ENCODE measurements at regions not wholly inside any gene's neighbourhood (a gene's known extent, or its start where the extent isn't known, plus 50 kb on each side); places are given as distances from the start of the nearest gene placed in this dataset.

DNA sequence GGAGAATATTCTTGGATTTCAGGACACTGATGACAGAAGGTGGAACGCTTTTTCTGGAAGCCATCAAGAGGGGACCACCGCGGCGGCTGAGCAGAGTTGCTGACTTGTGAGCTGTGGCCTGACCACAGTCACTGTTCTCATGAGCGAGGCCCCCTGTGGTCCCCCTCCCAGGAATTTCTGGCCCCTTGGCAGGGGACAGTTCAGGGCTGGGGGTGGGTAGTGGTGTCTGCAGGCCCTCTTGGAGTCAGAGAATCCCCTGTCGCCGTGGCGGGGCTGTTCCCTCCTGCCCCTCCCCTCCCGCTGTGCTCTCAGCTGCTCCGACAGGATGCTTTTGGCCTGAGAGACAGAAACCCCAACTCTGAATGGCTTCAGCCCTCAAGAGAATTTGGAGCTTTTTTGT lies 292.0 kb downstream of the SEC14L1 start:
- in situ Hi-C loops (cut with MboI; ENCODE audit: low pct_unique_long_range_greater_than_20kb, low sequenced_read_pairs) = no loop called here
- DNase-seq = no peak

DNA sequence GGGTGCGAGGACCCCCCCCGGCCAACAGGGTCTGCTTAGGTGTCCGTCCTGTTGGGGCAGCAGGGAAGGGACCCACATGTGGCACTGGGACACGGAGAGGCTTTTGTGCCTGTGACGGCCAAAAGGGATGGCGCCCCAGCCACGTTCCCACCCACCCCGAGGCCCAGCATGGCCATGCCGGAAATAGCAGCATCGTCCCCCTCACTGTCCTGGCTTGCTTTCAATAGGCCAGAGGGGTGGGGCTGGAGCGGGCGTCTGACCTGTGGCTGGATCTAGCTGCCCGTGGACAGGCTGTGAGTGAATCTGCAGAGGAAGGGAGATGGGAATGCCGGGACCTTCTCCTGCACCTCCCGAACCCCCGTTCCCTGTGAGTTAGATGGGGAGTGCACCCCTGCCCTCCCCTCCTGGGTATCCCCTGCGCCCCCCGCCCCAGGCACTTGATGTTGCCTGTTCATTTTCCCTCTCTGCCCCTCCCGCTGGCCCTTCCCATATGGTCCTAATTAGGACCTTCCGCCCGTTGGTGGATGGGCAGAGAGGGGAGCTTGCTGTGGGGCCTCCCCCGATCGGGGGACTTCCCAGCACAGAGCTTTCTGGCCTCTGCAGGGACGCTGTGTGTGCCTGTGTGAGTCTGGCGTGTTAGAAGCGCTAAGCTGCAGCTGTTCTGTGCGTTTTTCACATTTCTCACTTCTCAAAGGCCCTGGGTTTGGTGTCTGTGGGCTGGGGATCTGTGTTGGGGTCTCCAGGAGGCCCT lies 292.8 kb downstream of the SEC14L1 start:
- in situ Hi-C loops (cut with MboI; ENCODE audit: low pct_unique_long_range_greater_than_20kb, low sequenced_read_pairs) = no loop called here
- no peak for DNase-seq

DNA sequence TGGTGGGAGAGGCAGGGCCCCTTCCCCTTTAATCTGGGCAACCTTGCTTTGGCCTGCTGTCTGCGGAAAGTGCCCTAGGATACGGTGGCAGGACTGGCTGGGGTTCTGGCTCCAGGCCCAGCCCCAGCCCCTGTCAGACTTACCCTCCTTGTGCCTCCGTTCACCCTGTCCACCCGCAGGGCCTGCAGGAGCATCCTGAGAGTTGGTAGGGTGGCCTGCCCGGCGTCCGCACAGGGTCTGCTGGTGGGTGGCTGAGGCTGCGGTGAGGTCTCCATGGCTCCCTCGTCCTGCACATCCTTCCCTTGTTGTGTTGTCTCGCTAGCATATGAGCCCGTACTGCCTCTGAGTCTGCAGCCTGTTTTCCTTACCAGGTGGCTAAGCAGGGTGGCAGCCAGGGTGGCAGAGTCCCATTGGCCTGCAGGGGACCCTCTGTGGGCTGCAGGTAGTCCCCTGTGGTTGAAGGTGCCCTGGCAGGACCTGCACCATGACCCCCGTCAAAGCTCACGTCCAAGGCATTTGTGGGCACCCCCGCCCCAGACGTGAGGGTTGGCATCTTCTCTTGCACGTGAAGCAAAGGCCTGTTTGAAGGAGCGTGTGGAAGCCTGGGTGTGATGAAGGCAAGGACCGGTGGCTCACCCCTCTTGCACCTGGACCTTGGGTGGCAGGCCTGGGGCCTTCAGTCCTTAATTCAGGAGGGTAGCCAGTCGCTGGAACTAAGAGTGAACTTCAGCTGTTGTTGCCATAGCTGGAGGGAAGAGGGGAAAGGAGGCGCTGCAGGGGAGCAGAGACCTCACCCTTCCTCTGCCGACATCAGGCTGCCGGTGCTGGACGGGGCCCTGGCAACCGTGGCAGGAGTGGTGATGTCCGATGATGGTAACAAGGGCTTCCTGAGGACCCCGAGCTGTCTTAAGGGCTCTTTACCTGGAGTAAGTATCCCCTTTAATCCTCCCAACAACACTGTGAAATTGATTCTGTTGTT lies 293.7 kb downstream of the SEC14L1 start:
- no peak for DNase-seq
- in situ Hi-C loops (cut with MboI; ENCODE audit: low pct_unique_long_range_greater_than_20kb, low sequenced_read_pairs) = no loop called here

DNA sequence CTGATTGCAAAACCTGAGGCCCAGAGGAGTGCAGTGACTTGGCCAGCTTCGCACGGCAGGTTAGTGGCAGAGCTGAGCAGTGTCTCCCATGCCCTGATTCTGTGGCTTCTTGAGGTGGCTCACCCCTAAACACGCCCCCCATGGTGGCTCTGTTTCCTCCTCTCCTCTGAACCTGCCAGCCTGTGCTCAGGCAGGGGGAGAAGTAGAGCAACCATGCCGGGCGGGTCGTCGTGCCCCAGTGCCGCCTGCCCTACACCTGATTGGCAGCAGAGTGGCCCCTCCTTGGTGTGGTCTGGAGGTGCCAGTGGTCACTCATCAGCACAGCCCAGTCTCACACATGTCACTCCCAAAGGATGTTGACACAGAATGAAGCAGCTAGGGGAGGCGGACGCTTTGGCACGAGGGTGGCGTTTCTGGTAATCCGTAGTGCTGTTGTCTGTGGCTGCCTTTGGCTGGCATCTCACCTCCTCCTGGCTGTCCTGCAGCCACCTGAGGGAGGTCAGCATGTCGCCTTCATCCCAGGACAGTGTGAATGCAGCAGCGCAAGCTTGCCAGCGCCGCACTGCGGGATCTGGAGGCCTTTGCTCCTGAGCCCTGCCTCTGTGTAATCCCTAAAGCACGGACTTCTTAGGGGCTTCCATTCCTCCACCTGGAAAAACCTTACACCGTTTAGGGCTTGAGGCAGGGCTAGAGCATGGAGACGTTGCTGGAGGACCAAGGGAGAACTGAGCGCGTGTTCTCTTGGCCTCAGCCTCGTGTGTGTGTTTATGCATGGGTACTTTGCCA lies 294.7 kb downstream of the SEC14L1 start:
- DNase-seq = no peak
- in situ Hi-C loops (cut with MboI; ENCODE audit: low pct_unique_long_range_greater_than_20kb, low sequenced_read_pairs) = no loop called here

DNA sequence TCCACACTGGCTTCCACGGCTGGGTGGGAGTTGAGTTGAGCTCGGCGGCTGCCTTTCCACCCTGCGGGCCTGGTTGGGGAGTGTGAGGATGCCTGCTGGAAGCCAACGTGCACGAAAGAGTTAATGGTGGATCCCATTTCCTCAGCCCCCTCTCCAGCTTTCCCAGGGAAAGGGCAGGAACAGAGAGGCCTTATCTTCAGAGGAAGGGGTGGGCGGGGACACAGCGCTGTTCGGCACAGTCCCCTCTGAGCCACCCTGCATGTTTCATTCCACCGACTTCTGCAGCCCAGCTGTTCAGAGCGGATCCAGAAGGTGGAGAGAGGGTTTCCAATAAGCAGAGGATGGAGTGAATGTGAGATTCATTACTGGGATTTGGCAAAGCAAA lies 295.3 kb downstream of the SEC14L1 start:
- DNase-seq = no peak
- in situ Hi-C loops (cut with MboI; ENCODE audit: low pct_unique_long_range_greater_than_20kb, low sequenced_read_pairs) = no loop called here

DNA sequence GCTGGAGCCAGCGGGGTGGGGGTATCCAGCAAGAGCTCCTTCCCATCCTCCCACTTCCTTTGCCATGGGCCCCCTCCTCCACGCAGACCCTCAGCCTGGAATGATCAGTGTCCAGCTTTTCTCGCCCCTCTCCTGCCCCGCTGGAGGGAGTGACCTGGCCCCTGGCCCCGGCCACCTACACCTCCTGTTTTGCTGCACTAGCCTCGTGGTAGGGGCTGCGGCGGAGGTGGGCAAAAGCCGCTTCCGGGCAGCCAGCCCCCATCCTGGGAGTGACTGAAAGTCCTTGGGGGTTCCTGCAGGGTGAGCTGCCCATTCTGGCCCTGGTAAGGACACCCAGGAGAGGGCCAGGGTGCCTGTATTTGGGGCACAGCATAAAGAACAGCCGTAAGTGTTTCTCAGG lies 295.7 kb downstream of the SEC14L1 start:
- in situ Hi-C loops (cut with MboI; ENCODE audit: low pct_unique_long_range_greater_than_20kb, low sequenced_read_pairs) = no loop called here

DNA sequence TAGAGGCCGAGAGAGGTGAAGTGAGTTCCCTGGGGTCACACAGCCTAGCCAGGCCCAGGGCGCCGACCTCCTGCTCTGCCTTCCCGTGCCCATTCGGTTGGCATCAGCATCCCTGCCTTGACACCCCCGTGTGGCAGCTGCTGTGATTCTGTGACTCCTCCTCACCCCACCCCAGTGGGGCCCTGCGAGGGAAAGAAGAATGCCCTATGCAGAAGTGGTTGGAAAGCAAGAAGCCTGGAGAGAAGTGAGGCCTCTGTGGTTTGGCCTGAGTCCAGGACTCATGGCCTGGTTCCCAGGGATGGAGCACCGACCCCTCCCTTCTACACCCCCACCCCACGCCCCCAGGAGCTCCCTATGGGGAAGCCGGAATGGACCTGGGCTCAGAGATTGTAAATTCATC lies 296.2 kb downstream of the SEC14L1 start:
- in situ Hi-C loops (cut with MboI; ENCODE audit: low pct_unique_long_range_greater_than_20kb, low sequenced_read_pairs) = no loop called here
- peak; percentile 73 for DNase-seq

More for the DNA sequence above, 295.7 kb downstream of the SEC14L1 start:
- no peak for DNase-seq

DNA sequence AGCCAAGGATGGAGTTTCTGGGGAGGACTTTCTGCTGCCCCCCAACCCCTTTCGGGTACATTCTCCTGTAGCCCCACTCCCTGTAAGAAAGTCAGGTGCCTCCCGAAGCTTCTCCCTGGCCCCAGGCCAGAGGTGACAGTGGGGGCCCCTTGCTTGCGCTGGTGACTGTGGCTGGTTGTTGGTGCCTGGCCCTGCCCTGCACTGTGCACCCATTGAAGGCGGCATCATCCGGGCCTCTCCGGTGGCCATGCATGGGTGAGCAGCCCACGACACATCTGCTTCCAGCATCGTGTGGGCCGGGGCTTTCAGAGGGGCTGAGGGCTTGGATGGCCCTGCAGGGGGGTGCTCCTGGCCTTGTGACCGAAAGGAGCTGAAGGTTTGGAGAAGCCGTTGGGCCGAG lies 297.0 kb downstream of the SEC14L1 start:
- DNase-seq = no peak
- in situ Hi-C loops (cut with MboI; ENCODE audit: low pct_unique_long_range_greater_than_20kb, low sequenced_read_pairs) = no loop called here

DNA sequence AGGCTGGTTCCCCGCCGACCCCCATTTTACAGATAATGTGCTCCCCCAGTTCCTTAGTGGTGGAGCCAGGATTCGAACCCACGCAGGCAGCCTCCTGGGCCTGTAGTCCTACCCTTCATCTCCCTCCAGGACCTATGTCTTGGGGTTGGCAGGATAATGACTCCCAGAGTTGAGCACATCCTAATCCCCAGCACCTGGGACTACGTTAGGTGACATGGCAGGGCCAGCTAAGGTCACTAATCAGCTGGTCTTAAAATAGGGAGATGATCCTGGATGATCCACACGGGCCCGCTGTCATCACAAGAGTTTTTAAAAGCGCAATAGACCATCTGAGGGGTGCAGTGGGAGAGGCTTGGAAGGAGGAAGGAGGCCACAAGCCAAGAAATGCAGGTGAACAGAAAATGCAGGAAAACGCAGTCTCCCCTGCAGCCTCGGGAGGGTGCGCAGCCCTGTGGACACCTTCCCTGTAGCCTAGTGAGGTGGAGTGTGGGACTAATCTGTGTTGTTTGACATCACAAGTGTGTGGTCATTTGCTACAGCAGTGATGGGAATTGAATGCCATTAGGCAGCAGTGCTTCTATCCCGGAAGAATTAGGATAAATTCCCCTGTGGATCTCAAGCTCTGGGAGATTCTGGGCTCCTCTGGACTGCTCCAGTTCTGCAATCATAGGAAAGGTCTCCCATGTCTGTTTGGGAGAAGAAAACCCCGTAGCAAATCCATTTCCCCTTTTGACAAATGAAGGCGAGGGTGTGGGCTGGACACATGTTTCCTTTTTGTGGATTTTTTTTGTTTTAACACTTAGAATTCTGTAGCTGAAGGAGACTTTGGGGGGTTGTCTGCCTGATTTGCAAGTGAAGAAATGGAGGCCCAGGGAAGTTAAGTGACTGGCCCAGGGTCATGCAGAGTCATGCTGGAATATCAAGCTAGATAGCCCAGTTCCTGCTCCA lies 297.7 kb downstream of the SEC14L1 start:
- in situ Hi-C loops (cut with MboI; ENCODE audit: low pct_unique_long_range_greater_than_20kb, low sequenced_read_pairs) = no loop called here
- peak; percentile 67 for DNase-seq

DNA sequence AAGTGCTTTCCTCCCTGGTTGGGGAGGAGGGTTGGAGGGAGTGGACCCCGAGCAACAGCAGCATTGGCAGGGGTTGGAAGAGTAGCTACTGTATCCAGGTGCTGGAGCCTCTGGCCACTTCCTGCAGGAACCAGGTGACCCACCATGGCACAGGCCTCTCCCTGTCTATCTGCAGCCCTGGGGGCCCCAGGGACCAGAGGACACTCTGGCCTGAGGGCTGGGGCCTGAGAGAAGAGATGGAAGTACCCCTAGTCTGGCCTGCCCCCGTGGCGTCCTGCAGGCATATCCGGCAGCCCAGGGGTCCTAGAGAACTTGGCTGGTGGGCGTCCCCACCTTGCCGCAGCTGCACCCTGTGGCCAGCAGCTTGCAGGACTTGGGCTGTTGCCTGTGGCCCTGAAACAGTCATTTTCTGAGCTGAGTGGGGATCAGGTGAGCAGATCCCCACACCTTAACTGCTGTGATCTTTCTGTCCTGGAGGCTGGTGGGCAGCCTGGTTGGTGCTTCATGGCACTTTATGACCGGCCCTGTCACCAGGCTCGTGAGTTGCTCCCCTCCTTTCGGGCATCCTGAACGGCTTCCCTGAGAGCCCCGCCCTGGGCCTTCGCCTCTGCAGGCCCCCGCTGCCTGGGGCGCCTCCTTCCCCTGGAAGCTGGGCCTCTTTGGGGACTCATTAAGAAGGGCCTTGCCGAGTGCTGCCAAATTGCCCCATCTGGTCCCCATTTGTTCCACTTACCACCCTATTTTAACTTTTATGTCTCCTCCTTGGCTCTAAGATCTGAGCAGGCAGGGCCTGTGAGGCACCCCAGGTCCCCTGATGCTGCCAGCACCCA lies 298.6 kb downstream of the SEC14L1 start:
- DNase-seq = no peak
- in situ Hi-C loops (cut with MboI; ENCODE audit: low pct_unique_long_range_greater_than_20kb, low sequenced_read_pairs) = no loop called here

DNA sequence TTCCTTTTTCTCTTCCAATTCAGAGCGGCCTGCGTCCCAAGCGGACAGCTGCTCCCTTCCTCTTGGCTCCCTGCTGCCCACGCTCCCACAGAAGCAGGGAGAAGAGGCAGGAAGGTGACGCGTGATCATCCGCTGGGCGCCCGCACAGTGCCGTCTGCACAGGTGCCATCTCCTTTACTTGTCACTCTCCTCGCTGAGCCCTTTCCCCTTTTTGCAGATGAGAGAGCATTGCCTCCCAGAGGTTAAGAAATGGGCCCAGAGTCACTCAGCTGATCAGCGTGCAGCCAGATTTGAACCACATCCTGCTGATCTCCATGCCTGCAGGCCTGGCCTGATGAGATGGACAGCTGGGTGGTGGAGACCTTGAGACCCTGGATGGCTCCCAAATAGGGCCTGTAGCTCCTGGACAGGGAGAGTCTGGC lies 299.8 kb downstream of the SEC14L1 start:
- DNase-seq = peak; percentile 30
- in situ Hi-C loops (cut with MboI; ENCODE audit: low pct_unique_long_range_greater_than_20kb, low sequenced_read_pairs) = no loop called here

DNA sequence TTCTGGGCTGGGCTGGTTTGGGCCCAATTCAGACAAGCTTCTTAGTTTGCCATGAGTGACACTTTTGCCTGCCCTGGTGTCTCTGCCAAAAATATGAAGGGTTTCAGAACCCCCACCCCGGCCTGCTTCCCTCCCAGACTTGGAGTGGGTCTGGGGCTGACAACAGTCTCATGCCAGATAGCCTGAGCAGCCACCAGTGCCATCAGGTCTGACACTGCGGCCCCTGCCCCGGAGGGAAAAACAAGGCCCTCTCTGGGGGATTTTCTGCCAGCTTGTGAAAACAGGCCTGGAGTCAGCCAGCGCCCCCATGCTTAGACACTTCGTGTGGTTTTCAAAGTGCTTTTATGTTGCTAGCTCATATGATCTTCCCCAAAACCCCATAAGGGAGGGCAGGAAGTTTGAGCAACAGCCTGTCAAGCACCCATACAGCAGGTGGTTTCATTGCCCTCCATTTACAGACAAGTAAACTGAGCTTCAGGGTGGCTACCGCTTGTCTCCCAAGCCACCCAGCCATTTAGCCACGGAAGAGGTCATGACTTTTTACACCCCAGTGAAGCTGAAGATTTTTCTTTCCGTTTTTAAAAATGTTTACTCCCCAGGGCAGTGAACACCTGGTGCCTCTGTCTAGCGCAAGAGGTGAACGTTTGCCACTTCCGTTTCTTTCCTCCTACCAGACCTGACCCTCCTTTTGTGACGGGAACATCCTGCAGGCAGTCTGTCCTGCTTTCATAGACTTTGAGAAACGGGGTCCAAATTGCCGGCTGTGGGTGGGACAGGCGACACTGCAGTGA lies 300.6 kb downstream of the SEC14L1 start:
- DNase-seq = peak; percentile 83
- in situ Hi-C loops (cut with MboI; ENCODE audit: low pct_unique_long_range_greater_than_20kb, low sequenced_read_pairs) = no loop called here

DNA sequence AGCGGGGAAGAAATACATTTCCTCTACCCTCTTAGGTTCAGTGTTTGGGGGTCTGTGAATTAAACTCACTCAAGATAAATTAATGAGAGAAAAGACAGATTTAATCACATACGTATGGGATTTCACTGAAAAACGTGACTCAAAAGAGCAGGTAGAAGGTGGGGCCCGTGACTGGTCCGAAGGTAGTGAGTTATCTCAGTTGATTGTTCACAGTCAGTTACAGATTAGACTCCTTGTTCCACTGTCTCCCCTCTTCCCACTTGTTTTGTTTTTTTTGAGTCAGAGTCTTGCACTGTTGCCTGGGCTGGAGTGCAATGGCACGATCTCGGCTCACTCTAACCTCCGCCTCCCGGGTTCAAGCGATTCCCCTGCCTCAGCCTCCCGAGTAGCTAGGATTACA lies 301.2 kb downstream of the SEC14L1 start:
- DNase-seq = no peak
- in situ Hi-C loops (cut with MboI; ENCODE audit: low pct_unique_long_range_greater_than_20kb, low sequenced_read_pairs) = no loop called here

DNA sequence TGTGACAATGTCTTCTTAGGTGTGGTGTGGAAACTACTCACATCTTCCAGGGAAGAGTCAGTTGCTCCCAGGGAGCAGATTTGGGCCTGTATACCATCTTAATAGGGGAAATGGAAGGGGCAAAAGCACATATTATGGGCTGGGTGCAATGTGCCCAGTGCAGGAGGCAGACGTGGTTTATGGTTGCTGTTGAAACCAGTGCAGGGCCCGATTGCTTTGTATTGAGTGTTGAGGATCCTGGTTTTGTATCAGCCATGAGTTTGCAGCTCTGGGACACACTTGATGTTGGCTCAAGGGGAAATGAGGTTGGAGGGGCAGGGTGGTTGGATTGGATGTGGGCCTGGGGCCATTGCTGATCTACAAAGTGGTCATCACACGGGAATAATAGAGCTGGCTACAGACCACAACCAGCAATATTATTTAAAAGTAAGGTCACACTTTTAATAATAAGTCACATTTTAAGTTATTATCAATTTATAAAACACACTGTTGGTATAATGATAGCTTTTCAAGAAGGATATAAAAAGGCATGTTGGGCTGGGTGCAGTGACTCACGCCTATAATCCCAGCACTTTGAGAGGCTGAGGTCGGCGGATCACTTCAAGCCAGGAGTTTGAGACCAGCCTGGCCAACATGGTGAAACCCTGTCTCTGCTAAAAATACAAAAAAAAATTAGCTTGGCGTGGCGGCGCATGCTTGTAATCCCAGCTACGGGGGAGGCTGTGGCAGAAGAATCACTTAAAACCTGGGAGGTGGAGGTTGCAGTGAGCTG lies 302.4 kb downstream of the SEC14L1 start:
- in situ Hi-C loops (cut with MboI; ENCODE audit: low pct_unique_long_range_greater_than_20kb, low sequenced_read_pairs) = no loop called here
- no peak for DNase-seq

DNA sequence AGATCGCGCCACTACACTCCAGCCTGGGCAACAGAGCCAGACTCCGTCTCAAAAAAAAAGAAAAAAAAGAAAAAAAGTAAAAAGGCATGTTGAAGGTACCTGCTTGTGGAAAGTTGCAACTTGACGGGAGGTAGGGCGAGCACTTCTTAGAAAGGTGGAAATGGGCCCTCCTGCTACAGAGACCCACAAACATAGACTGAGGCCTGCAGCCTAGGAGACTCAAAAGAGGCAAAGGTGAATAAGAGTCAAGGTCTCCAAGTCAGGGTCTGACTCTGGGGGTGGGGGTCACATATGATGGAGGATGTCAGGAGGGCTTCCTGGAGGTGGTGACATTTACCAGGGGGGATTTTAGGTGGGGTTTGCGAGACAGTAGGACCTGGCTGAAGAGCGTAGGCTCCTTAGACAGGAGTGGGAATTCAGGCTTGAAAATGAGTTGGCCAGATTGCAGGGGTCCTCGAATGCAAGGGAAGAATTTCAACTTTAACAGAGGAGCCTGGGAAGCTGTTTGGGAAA lies 303.0 kb downstream of the SEC14L1 start:
- DNase-seq = no peak
- in situ Hi-C loops (cut with MboI; ENCODE audit: low pct_unique_long_range_greater_than_20kb, low sequenced_read_pairs) = no loop called here

DNA sequence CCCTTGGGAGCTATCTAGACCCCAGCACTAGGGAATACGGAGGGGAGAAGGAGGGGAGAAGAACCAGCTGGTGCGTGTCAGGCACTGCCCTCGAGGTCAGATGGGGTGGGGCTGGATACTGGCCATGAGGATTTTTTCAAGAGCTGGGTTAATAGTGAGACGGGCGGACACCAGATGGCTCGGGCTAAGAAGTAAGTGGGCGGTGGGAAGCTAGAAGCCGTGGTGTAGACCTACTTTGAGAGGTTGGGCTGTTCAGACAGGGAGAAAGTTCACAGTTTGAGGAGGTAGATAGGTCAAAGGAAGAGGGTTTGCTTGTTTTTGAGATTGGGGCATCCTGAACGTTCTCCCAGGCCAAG lies 303.8 kb downstream of the SEC14L1 start:
- DNase-seq = no peak
- in situ Hi-C loops (cut with MboI; ENCODE audit: low pct_unique_long_range_greater_than_20kb, low sequenced_read_pairs) = no loop called here
